Osteocyte (in vitro differentiated cells): ENCODE measurements at regions not wholly inside any gene's neighbourhood (a gene's known extent, or its start where the extent isn't known, plus 50 kb on each side); places are given as distances from the start of the nearest gene placed in this dataset.

ENCODE experiments used
- DNase-seq: peaks from one replicate; pipeline ENCODE4 v3.0.0; 2021; ENCODE audit warnings: mixed read lengths; ENCODE audit not compliant: unreplicated experiment; ENCODE audit errors: extremely low spot score
- H3K27ac Mint-ChIP-seq: one replicate; pipeline ENCODE4 v1.8.0; 2021; ENCODE audit warnings: mild to moderate bottlenecking, mixed read lengths; ENCODE audit not compliant: unreplicated experiment
- H3K27me3 Mint-ChIP-seq: one replicate; pipeline ENCODE4 v1.8.0; 2021; ENCODE audit warnings: mixed read lengths; ENCODE audit not compliant: unreplicated experiment
- H3K36me3 Mint-ChIP-seq: one replicate; pipeline ENCODE4 v1.8.0; 2021; ENCODE audit warnings: mixed read lengths; ENCODE audit not compliant: unreplicated experiment
- H3K4me1 Mint-ChIP-seq: one replicate; pipeline ENCODE4 v1.8.0; 2021; ENCODE audit warnings: mixed read lengths; ENCODE audit not compliant: unreplicated experiment
- H3K4me3 Mint-ChIP-seq: one replicate; pipeline ENCODE4 v1.8.0; 2021; ENCODE audit warnings: mild to moderate bottlenecking, moderate library complexity, mixed read lengths; ENCODE audit not compliant: unreplicated experiment
- H3K9me3 Mint-ChIP-seq: one replicate; pipeline ENCODE4 v1.8.0; 2021; ENCODE audit warnings: mixed read lengths; ENCODE audit not compliant: unreplicated experiment
- TF ChIP-seq, protein P1 (sequence below): fragments of 200-600 bp; sonication (generic); IDR thresholded peaks from 2 replicates; pipeline ENCODE4 v1.5.0; 2021; ENCODE audit warnings: antibody characterized with exemption, mild to moderate bottlenecking, moderate library complexity

DNA sequence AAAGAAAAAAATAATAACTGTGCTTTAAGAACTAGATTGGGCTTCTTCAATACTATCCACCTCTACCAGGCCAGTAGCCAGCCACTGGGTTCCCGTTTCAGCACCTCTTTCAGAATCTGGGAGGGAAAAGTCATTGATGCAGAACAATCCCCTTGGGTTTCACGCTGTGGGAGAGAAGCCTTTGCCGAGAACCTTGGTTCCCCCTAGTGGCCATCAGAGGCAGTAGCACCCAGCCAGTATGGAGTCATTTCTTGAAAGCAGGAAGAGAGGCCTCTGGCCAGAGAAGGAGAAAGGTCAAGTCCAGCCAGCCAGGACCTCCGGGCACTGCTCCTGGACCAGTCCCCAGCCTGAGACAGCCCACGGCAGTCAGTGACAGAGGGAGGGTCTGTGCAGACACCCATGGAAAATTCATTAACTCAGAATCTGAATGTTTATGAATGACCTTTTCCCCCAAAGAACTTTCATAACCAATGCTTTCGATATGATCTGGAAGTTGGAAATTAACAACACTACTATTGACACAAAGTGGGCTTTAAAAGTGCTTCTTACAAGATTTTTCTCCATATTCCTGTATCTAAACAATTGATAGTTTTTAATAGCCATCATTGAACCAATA is 51.2 kb upstream of the CDH5 start:
- Mint-ChIP-seq H3K4me1 (peaks cover 7% of the 10 kb centered on the region), H3K27ac (no peak overlapping the region), H3K9me3 (no peaks in the 10 kb centered on the region), H3K4me3 (no peak overlapping the region), H3K36me3 (no peaks in the 10 kb centered on the region), H3K27me3 (peaks cover 20% of the 10 kb centered on the region)
- DNase-seq, result no peak
- TF ChIP-seq, protein P1, sequence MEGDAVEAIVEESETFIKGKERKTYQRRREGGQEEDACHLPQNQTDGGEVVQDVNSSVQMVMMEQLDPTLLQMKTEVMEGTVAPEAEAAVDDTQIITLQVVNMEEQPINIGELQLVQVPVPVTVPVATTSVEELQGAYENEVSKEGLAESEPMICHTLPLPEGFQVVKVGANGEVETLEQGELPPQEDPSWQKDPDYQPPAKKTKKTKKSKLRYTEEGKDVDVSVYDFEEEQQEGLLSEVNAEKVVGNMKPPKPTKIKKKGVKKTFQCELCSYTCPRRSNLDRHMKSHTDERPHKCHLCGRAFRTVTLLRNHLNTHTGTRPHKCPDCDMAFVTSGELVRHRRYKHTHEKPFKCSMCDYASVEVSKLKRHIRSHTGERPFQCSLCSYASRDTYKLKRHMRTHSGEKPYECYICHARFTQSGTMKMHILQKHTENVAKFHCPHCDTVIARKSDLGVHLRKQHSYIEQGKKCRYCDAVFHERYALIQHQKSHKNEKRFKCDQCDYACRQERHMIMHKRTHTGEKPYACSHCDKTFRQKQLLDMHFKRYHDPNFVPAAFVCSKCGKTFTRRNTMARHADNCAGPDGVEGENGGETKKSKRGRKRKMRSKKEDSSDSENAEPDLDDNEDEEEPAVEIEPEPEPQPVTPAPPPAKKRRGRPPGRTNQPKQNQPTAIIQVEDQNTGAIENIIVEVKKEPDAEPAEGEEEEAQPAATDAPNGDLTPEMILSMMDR, result peak; percentile 97

DNA sequence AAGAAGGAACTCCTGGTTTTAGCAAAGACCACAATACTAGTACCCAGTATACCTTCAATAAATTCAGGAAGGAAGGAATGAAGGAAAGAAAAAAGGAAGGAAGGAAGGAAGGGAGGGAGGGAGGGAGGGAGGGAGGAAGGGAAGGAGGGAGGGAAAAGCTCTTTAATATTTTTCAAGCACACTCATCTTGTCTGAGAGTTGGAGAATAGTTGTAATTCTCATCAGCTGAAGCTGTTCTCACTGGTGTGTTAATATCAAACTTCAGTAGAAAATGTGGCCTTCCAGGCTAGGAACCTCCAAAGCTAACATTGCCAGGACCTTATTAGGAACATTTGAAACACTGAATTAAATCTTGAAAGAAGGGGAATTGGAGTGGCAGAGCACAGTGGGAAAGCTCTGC is 55.2 kb upstream of the CDH5 start:
- DNase-seq, result no peak
- H3K4me1 Mint-ChIP-seq, result peaks cover 7% of the 10 kb centered on the region
- H3K27ac Mint-ChIP-seq, result no peak overlapping the region
- TF ChIP-seq, protein P1, result no peak
- H3K9me3 Mint-ChIP-seq, result no peaks in the 10 kb centered on the region
- no peak overlapping the region for H3K4me3 Mint-ChIP-seq
- H3K36me3 Mint-ChIP-seq, result no peaks in the 10 kb centered on the region
- H3K27me3 Mint-ChIP-seq, result peaks cover 15% of the 10 kb centered on the region

DNA sequence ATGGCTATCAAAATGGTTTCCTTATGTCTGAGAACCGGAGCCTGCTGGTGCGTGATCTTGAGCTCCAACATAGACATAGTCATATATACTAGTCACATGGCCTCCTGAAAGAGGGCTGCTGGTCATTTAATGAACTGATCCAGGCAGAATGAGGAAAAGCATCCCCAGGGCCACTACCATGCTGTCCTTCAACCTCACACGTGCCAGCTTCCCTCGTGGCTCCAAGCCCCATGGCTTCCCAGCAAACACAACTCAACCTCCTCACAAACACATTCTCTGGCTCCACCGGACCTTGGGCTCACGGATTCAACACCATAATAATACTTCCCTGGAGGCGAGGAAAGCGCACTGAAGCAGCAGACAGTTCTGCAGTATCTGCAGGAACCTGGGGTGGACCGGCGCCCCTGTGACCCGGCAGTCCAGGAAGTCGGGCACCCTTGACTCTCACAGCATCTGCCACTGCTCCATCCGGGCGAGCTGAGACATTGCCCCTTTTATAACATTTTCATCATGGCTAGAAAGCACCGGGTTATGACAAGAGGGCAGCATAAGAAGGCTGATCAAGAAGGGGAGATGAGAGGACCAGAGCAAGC is 57.2 kb upstream of the CDH5 start:
- Mint-ChIP-seq H3K4me3 (no peak overlapping the region), H3K36me3 (no peaks in the 10 kb centered on the region), H3K4me1 (no peaks in the 10 kb centered on the region), H3K27ac (no peak overlapping the region), H3K9me3 (no peaks in the 10 kb centered on the region), H3K27me3 (peaks cover 31% of the 10 kb centered on the region)
- no peak for DNase-seq
- TF ChIP-seq, protein P1, result no peak

DNA sequence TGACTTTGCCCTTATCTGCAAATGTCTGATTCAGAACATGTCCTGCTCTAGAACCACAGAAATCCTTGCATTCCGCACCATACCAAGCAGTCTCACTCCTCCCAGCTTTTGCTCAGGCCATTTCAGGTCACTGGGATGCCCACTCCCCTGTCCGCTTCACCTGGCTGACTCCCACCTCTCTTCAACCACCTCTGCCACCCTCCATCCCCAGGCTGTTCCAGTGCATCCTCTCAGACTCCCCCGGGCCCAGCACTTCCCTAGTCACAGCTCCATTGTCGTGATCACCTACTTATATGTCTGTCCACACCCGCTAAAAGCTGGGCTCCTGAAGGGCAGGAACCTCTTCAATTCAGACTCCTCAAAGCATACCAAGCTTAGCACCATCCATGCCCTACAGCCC is 58.4 kb upstream of the CDH5 start:
- no peaks in the 10 kb centered on the region for H3K36me3 Mint-ChIP-seq
- H3K9me3 Mint-ChIP-seq, result no peaks in the 10 kb centered on the region
- no peak overlapping the region for H3K4me3 Mint-ChIP-seq
- DNase-seq, result no peak
- TF ChIP-seq, protein P1, result no peak
- H3K27me3 Mint-ChIP-seq, result peaks cover 32% of the 10 kb centered on the region
- H3K4me1 Mint-ChIP-seq, result no peaks in the 10 kb centered on the region
- no peak overlapping the region for H3K27ac Mint-ChIP-seq

DNA sequence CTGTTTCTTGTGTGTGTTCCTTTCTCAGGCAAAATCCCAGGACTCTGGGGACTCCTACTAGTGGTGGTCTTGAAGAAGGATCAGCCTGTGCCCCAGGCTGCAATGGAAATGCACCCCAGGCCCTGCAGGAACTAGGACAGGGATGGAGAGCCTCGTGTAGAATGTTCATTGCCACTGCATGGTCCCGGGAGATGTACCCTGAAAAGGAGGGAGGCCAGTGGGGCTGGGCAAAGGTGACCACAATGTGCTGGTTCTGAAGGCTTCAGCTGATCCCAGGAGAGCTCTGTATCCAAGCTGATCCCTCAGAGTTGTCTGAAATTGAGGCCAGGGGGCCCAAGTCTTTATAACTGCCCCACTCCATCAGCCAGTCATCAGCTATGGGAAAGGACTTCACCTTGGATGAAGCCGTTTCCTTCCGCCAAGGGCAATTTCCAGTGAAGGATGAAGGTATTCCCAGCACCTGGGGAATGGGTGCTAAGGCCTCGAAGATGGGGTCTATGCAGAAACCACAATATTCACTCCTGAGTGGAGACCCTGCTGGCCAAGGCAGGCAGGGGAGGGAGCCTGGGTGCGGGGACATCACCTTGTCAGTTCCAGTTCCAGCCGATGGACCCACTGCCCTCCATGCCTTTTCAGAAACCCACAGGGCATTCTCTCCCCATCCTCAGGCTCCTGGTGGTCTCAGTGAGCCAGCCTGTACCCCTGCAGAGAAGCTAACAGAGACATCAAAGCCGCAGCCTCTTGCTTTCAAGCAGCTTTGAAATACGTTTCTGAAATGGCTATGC is 59.9 kb upstream of the CDH5 start:
- Mint-ChIP-seq H3K36me3 (no peaks in the 10 kb centered on the region), H3K27ac (no peak overlapping the region), H3K4me3 (no peak overlapping the region), H3K27me3 (peaks cover 32% of the 10 kb centered on the region), H3K9me3 (no peaks in the 10 kb centered on the region), H3K4me1 (no peaks in the 10 kb centered on the region)
- DNase-seq, result no peak
- TF ChIP-seq, protein P1, result no peak
